GM19455 (cell line): ENCODE measurements at regions not wholly inside any gene's neighbourhood (a gene's known extent, or its start where the extent isn't known, plus 50 kb on each side); places are given as distances from the start of the nearest gene placed in this dataset.

Source experiments
- ATAC-seq: cut with Tn5 transposase; IDR thresholded peaks from one replicate; pipeline ENCODE4 v1.9.1; 2021; ENCODE audit not compliant: unreplicated experiment

GRCh38 chr1:75984781-75985180, 52.6 kb upstream of the ASB17 start:
- no peak for ATAC-seq

DNA sequence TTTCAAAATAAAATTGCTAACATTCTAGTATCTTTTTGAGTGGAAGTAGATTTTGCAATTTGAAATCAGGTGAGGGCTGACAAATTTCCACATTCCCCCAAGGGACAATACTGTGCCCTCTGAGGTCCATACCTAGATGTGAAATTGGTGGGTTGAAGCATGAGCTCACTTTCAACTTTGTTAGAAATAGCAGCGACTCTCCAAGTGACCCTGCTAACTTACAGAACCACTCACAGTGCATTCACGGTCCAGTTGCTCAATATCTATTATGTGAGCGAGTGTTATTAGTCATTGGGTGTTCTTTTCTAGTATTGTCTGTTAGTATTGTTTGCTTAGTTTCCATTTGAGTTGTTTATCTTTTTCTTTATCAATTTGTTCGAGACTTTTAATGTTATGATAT, 53.6 kb upstream of the ASB17 start:
- ATAC-seq, result peak; percentile 78

DNA sequence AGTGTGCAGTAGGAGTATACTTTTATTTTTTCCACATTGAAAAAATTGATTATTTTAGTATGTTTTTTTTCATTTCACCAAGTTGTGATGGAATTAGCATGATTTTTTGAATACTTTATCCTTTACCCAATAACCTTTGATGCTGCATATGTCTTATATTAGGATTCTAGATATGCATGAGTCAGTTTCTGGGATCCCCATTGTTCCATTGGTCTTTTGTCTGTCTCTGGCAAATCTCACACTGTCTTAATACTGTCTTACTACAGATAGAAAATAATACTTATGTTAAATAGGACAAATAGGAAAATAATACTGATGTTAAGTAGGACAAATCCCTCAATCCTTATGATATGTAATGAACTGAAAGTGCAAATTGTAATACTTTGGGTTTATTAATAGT, 54.3 kb upstream of the ASB17 start:
- no peak for ATAC-seq

DNA sequence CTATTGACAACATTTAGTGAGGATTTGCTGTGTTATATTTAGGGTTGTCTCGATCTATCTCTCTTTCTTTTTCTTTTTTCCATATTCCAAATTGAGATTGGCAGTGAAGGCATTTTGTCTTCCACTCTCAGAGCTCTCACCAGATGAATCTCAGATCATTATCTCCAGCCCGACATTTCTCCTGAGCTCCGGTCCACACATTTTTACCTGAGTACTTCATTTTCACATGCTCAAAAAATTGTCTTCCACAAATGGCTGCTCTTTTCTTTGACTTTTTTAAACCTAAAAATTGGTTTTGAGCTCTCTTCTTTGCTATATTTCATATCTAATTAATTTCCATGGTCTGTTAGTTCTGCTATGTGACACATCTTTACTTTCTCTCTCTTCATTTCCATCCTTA, 56.9 kb upstream of the ASB17 start:
- no peak for ATAC-seq

DNA sequence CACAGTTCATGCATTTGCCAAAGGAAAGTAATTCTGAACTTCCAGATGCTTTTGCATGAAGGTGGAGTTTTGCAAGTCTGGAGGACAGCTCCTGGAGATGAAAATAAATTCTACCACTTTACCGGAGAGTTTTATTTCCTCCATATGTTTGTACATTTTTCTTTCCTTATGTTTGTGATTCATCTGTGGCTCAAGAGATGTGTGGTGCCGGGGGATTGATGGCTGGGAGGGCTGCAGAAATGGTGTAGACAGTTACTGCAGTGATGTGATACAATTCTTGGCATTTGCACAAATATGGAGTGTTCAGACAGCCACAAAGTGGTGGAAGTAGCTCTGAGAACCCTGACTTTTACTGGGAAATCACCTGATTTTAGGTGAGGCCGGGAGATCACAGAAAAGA, 58.5 kb upstream of the ASB17 start:
- ATAC-seq, result no peak

DNA sequence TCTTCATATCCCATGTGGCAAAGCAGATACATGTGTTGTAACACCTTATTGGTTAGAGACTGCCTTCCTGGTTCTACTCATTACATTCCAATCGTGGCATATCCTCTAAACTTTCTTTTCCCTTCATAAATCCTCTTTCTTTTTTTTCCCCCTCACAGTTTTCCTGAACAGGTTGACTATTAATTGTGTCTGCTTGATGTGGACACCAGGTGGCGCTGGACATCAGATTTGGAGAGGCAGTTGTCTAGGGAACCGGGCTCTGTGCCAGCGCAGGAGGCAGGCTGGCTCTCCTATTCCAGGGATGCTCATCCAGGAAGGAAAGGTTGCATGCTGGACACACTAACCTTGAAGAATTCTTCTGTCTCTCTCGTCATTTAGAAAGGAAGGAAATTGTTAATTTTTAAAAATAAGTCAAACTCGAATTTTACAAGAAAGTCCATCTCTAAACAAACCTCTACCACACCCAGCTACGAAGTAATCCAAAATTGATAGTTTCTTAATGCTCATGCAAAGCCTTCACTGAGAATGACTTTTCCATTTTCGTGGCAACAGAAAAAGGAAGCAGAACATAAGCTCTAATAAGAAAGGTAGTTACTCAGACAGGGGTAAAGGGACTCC, 59.4 kb upstream of the ASB17 start:
- peak; percentile 85 for ATAC-seq

DNA sequence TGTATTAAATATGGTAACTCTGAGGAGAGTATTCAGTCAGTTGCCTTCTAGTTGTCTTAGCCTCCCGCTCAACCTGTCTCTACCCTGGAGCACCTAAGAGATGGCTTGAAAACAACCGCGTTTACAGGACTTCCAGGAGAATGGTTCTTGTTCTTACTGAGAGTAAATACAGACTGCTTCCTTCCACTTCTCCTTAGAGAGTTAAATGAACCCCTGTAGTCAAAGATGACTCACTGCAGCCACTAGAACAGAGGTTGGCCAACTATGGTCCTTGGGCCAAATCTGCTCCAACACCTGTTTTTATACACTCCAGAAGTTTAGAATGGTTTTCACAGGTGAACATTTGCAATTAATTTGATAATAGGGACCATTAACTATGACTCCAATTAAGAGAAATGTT, 60.1 kb upstream of the ASB17 start:
- no peak for ATAC-seq

- no peak for ATAC-seq
These were observed 61.5 kb upstream of the ASB17 start for GRCh38 chr1:75993661-75994060.

- no peak for ATAC-seq
These were observed 64.0 kb upstream of the ASB17 start for GRCh38 chr1:75996196-75996595.

GRCh38 chr1:75999034-75999433, 66.8 kb upstream of the ASB17 start:
- no peak for ATAC-seq

DNA sequence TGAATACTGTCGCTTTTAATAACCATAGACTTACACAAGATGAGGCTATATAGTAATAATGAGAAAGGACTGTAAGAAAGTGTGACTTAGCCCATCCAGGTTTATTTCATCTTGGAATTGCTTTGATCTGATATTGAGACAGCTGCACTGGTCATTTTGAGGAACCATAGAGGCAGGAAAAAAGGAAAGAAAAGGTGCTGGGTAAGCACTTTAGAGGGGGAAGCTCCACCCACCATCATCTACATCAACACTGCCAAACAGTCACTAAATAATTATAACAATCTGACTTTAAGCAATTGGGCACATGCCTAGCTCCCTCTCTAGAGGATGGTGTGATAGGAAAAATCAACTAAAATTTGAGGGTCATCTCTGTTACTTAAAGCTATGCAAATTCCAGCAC, 70.6 kb upstream of the ST6GALNAC3 start:
- ATAC-seq, result no peak

GRCh38 chr1:76005765-76006164, 68.8 kb upstream of the ST6GALNAC3 start:
- ATAC-seq, result no peak

DNA sequence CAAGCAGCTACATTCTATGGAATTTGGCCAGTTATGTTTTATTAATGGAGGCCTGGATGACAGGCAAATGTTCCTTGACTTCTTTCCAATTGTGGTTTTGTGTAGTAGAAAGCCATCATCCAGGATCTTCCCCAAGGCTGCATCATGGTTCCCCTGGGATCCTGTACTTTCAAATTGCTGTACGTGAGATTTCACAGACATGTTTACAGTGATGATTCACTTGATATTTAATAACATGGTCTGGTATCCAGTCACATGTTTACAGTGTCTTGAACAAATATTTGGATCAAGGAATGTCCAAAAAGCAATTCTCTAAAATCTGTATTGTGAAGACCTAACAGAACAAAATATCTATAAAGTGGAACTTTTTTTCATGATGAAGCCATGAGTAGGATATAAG, 68.3 kb upstream of the ST6GALNAC3 start:
- ATAC-seq, result no peak

DNA sequence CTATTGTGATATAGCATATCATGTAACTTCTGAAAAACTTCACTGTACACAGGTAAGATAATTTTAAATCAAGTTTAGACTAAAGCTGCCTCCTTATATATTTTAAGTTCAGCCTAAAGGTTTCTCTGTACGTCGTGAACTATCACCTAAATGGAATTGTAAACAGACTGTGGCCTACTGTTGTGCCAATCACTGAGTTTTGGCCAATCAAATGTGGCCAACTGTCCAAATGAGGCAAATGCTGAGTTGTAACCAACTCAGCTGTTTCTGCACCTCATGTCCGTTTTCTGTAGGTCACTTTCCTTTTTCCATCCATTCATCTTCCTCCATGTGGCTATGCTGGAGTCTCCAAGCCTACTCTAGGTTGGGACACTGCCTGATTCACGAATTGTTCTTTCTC, 63.7 kb upstream of the ST6GALNAC3 start:
- no peak for ATAC-seq

GRCh38 chr1:76012341-76013205, 62.0 kb upstream of the ST6GALNAC3 start:
- ATAC-seq, result no peak

DNA sequence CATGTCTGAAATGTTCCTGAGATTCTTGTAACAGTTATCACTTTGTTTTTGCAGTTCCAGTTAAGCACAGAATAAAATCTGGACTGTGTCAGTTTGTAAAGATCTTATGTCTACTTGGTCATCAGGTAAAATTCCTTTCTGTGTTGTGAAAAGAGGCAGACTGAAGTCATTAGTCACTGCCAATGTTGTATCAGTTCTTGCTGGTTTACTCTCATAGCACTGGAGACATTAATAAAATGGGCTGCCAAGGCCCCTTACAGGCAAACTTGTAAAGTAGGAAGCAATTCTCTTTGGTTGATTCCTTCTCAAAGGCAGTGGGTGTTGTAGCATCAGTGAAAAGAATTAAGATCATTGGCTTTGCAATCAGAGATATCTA, 61.4 kb upstream of the ST6GALNAC3 start:
- ATAC-seq, result no peak

DNA sequence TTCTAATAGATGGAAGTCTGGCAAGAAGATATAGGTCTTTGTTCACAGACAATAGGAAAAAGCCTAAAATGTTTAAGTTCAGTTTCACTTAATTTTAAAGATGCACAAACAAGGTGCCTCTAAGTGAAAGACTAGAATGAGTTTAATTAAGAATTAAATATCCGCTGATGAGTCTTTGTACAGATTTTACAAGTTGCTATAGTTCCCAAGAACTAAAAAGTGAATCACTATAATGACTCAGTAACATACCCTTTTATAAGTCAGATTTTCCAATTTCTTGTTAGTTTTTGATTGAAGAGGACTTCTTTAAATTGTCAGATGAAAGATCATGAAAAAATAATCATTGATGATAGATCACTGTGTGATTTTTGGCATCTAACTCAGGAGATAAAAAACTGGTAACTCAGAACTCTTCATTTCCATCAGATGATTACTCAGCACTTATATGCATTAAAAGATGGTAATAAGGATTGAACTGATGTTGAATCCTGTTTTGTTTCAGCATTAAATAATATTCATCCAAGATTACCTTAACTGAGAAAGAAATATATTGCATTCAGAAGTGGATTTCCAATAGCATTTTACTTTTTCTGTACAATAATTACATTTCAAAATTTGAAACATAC, 59.0 kb upstream of the ST6GALNAC3 start:
- ATAC-seq, result no peak

- no peak for ATAC-seq
These were observed 56.5 kb upstream of the ST6GALNAC3 start for GRCh38 chr1:76018045-76018444.

GRCh38 chr1:76021846-76022245, 52.7 kb upstream of the ST6GALNAC3 start:
- no peak for ATAC-seq

DNA sequence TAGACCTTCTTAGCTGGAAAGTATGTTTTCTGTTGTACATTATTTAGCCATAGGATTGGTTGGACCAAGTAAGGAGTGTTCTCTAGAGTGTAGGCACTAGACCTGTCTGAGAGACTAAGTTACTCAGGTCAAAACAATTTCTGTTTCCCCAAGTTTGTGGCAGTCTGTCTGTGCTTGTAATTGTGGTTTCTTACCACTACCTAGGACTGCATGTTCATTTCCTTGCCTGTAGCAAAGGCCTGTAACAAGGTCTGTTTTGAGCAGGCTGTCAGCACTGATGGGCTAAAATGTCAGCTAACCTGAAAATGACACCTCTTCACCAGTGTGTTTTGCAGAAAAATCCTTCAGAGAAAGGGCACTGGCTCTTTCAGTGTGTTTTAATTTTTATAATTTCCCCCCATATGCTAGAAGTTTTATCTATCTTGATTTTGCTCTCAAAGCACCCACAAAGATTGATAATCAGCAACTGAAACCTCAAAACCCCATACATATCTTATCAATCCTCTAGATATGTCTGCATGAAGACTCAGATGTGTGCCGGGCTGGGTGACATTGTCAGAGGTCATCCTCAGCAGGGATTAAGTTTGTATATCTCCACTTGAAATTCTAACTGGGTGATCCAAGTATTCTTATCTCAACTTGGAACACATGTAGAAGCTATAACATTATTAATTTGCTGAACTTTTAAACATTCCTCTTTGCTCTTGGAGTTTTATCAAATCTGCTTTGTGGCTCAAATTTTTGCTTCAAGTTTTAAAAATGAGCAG, 50.7 kb upstream of the ST6GALNAC3 start:
- no peak for ATAC-seq
